ENCODE measurements at regions not wholly inside any gene's neighbourhood (a gene's known extent, or its start where the extent isn't known, plus 50 kb on each side); places are given as distances from the start of the nearest gene placed in this dataset.

DNA sequence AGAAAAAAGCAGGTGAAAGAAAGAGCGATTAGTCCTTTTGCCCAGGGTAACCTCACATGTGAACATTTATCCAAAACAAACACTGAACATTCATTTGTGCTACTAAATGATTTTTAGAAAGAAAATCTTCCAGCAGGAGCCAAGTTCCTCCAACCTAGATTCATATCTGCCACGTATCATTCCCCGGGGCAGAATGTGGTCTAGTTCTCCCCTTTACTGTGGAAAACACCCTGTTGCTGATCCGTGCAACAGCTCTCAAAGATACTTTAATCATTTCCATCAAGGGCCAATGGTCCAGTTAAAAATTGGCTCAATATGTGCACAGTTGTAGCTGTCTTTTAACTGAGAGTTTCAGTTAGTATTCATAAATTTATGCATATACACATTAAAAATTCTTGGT, 479.1 kb downstream of the ATP23 start:
- TF ChIP-seq, protein P1, sequence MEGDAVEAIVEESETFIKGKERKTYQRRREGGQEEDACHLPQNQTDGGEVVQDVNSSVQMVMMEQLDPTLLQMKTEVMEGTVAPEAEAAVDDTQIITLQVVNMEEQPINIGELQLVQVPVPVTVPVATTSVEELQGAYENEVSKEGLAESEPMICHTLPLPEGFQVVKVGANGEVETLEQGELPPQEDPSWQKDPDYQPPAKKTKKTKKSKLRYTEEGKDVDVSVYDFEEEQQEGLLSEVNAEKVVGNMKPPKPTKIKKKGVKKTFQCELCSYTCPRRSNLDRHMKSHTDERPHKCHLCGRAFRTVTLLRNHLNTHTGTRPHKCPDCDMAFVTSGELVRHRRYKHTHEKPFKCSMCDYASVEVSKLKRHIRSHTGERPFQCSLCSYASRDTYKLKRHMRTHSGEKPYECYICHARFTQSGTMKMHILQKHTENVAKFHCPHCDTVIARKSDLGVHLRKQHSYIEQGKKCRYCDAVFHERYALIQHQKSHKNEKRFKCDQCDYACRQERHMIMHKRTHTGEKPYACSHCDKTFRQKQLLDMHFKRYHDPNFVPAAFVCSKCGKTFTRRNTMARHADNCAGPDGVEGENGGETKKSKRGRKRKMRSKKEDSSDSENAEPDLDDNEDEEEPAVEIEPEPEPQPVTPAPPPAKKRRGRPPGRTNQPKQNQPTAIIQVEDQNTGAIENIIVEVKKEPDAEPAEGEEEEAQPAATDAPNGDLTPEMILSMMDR (IDR thresholded peaks at IDR 0.05; ENCODE audit: low read depth, low read length), result no peak
- TF ChIP-seq EZH2phosphoT487 (IDR thresholded peaks at IDR 0.05; ENCODE audit: low read depth), result no peak
